GM18498 (cell line): ENCODE measurements at regions not wholly inside any gene's neighbourhood (a gene's known extent, or its start where the extent isn't known, plus 50 kb on each side); places are given as distances from the start of the nearest gene placed in this dataset.

Experiments used
- ATAC-seq: cut with Tn5 transposase; IDR thresholded peaks from one replicate; pipeline ENCODE4 v1.9.1; 2021; ENCODE audit warnings: mild to moderate bottlenecking, moderate library complexity; ENCODE audit not compliant: unreplicated experiment

GRCh38 chr2:129667577-129667976 lies 311.9 kb upstream of the RAB6C start:
- no peak for ATAC-seq

- ATAC-seq: no peak
Observed at GRCh38 chr2:129672521-129672920, 306.9 kb upstream of the RAB6C start.

- ATAC-seq: no peak
Observed at GRCh38 chr2:129673234-129673633, 306.2 kb upstream of the RAB6C start.

GRCh38 chr2:129673847-129674711 lies 305.4 kb upstream of the RAB6C start:
- ATAC-seq: no peak

- ATAC-seq: no peak
Observed at GRCh38 chr2:129678751-129679150, 300.7 kb upstream of the RAB6C start.

- ATAC-seq: no peak
Observed at GRCh38 chr2:129681788-129682187, 297.7 kb upstream of the RAB6C start.

GRCh38 chr2:129689653-129690448 lies 289.6 kb upstream of the RAB6C start:
- no peak for ATAC-seq

GRCh38 chr2:129695496-129695895 lies 284.0 kb upstream of the RAB6C start:
- no peak for ATAC-seq

- no peak for ATAC-seq
Observed at GRCh38 chr2:129698593-129698992, 280.9 kb upstream of the RAB6C start.

- no peak for ATAC-seq
Observed at GRCh38 chr2:129699781-129700573, 279.5 kb upstream of the RAB6C start.

- no peak for ATAC-seq
Observed at GRCh38 chr2:129702416-129703176, 276.9 kb upstream of the RAB6C start.

GRCh38 chr2:129705085-129705484 lies 274.4 kb upstream of the RAB6C start:
- ATAC-seq: no peak

GRCh38 chr2:129707800-129708199 lies 271.7 kb upstream of the RAB6C start:
- no peak for ATAC-seq

GRCh38 chr2:129708221-129708967 lies 271.1 kb upstream of the RAB6C start:
- no peak for ATAC-seq

GRCh38 chr2:129709001-129709955 lies 270.2 kb upstream of the RAB6C start:
- ATAC-seq: no peak

- no peak for ATAC-seq
Observed at GRCh38 chr2:129709956-129710598, 269.4 kb upstream of the RAB6C start.

GRCh38 chr2:129710670-129711495 lies 268.6 kb upstream of the RAB6C start:
- ATAC-seq: no peak
